ENCODE measurements at regions not wholly inside any gene's neighbourhood (a gene's known extent, or its start where the extent isn't known, plus 50 kb on each side); places are given as distances from the start of the nearest gene placed in this dataset.
"Not testable (repeated sequence)": the region's sequence is repeated elsewhere in the genome, so short reads cannot be mapped to it uniquely, and the experiment has no call there.

GRCh38 chr3:163347944-163348343, 1730.4 kb downstream of the SI start:
- DNase-seq = no peak

- DNase-seq = no peak
Observed at GRCh38 chr3:163335429-163335828, 1742.9 kb downstream of the SI start.

GRCh38 chr3:163328680-163329079, 1749.6 kb downstream of the SI start:
- no peak for DNase-seq

- DNase-seq = no peak
Observed at GRCh38 chr3:163327086-163327485, 1751.2 kb downstream of the SI start.

- DNase-seq = no peak
Observed at GRCh38 chr3:163315786-163316185, 1762.5 kb downstream of the SI start.

- DNase-seq = no peak
Observed at GRCh38 chr3:163306405-163306804, 1771.9 kb downstream of the SI start.

- DNase-seq = no peak
Observed at GRCh38 chr3:163273694-163274093, 1777.1 kb downstream of the OTOL1 start.

- no peak for DNase-seq
Observed at GRCh38 chr3:163266731-163267130, 1770.1 kb downstream of the OTOL1 start.

GRCh38 chr3:163261618-163262017, 1765.0 kb downstream of the OTOL1 start:
- no peak for DNase-seq

GRCh38 chr3:163261056-163261455, 1764.4 kb downstream of the OTOL1 start:
- no peak for DNase-seq

GRCh38 chr3:163218336-163218735, 1721.7 kb downstream of the OTOL1 start:
- no peak for DNase-seq

- no peak for DNase-seq
Observed at GRCh38 chr3:163213838-163214237, 1717.2 kb downstream of the OTOL1 start.

GRCh38 chr3:163196815-163197374, 1700.3 kb downstream of the OTOL1 start:
- no peak for DNase-seq

GRCh38 chr3:163196245-163196644, 1699.6 kb downstream of the OTOL1 start:
- no peak for DNase-seq

GRCh38 chr3:163185721-163186350, 1689.2 kb downstream of the OTOL1 start:
- no peak for DNase-seq

GRCh38 chr3:163175970-163176369, 1679.4 kb downstream of the OTOL1 start:
- no peak for DNase-seq

GRCh38 chr3:163172513-163172912, 1675.9 kb downstream of the OTOL1 start:
- not testable (repeated sequence) for DNase-seq

GRCh38 chr3:163166197-163166596, 1669.6 kb downstream of the OTOL1 start:
- DNase-seq = no peak

- DNase-seq = no peak
Observed at GRCh38 chr3:163159306-163159705, 1662.7 kb downstream of the OTOL1 start.

- no peak for DNase-seq
Observed at GRCh38 chr3:163139600-163139999, 1643.0 kb downstream of the OTOL1 start.

- no peak for DNase-seq
Observed at GRCh38 chr3:163138258-163138657, 1641.7 kb downstream of the OTOL1 start.

GRCh38 chr3:163132111-163132510, 1635.5 kb downstream of the OTOL1 start:
- DNase-seq = no peak

GRCh38 chr3:163129287-163129686, 1632.7 kb downstream of the OTOL1 start:
- no peak for DNase-seq

GRCh38 chr3:163126115-163126514, 1629.5 kb downstream of the OTOL1 start:
- DNase-seq = no peak

All from NCI-H2029 treated with DMSO at 0.1 percent for 48 hours (cell line).